ENCODE measurements at regions not wholly inside any gene's neighbourhood (a gene's known extent, or its start where the extent isn't known, plus 50 kb on each side); places are given as distances from the start of the nearest gene placed in this dataset.

GRCh38 chr11:97110376-97110775 is 720.6 kb downstream of the JRKL start:
- Histone ChIP-seq H3K4me3 (no peak overlapping the region), H3K4me1 (no peaks in the 10 kb centered on the region), H3K27ac (no peak overlapping the region), H3K36me3 (no peaks in the 10 kb centered on the region), H3K27me3 (no peaks in the 10 kb centered on the region), H3K9me3 (no peaks in the 10 kb centered on the region)
- DNase-seq, result no peak
- no peak for TF ChIP-seq CTCF (IDR thresholded peaks at IDR 0.05)
- no peak for TF ChIP-seq POLR2A (IDR thresholded peaks at IDR 0.05)
- TF ChIP-seq POLR2AphosphoS5 (IDR thresholded peaks at IDR 0.05), result no peak
- TF ChIP-seq EP300 (IDR thresholded peaks at IDR 0.05; ENCODE audit: low read depth), result no peak
- in situ Hi-C loops (cut with MboI; ENCODE audit: low pct_ligation_motif_present in 1 of 4, low pct_unique_long_range_greater_than_20kb in 1 of 4, low sequenced_read_pairs in 3 of 4) (no loop called here), intact Hi-C loops (cut with DNase I; ENCODE audit: low total_unique reads) (no loop called here)
- 70 to 75% methylated on average over 2 to 4 of the region's 4 CpGs for WGBS, 2 donors (ENCODE audit: low coverage in 1 of 2)

GRCh38 chr11:97111559-97111958 is 721.7 kb downstream of the JRKL start:
- Histone ChIP-seq H3K4me1 (no peaks in the 10 kb centered on the region), H3K27ac (no peak overlapping the region), H3K27me3 (no peaks in the 10 kb centered on the region), H3K9me3 (no peaks in the 10 kb centered on the region), H3K4me3 (no peak overlapping the region), H3K36me3 (no peaks in the 10 kb centered on the region)
- no peak for TF ChIP-seq EP300 (IDR thresholded peaks at IDR 0.05; ENCODE audit: low read depth)
- in situ Hi-C loops (cut with MboI; ENCODE audit: low pct_ligation_motif_present in 1 of 4, low pct_unique_long_range_greater_than_20kb in 1 of 4, low sequenced_read_pairs in 3 of 4) (no loop called here), intact Hi-C loops (cut with DNase I; ENCODE audit: low total_unique reads) (no loop called here)
- DNase-seq, result no peak
- WGBS, 2 donors (ENCODE audit: low coverage in 1 of 2), result 80 to 88% methylated on average over 8 to 11 of the region's 11 CpGs

- 30 to 59% methylated on average over 2 of the region's 2 CpGs for WGBS, 2 donors (ENCODE audit: low coverage in 1 of 2)
Observed at GRCh38 chr11:97118614-97119200, 728.9 kb downstream of the JRKL start.

GRCh38 chr11:97123237-97123636 is 733.4 kb downstream of the JRKL start:
- H3K4me3 ChIP-seq, result no peak overlapping the region
- DNase-seq, result no peak
- intact Hi-C loops (cut with DNase I; ENCODE audit: low total_unique reads), result no loop called here
- no peaks in the 10 kb centered on the region for H3K27me3 ChIP-seq
- H3K9me3 ChIP-seq, result peaks cover 0 to 8% of the 10 kb centered on the region in 2 donors
- WGBS, 2 donors (ENCODE audit: low coverage in 1 of 2), result 25 to 36% methylated on average over 2 of the region's 2 CpGs
- in situ Hi-C loops (cut with MboI; ENCODE audit: low pct_ligation_motif_present in 1 of 4, low pct_unique_long_range_greater_than_20kb in 1 of 4, low sequenced_read_pairs in 3 of 4), result no loop called here
- no peaks in the 10 kb centered on the region for H3K36me3 ChIP-seq
- H3K4me1 ChIP-seq, result no peaks in the 10 kb centered on the region
- no peak overlapping the region for H3K27ac ChIP-seq
- TF ChIP-seq POLR2AphosphoS5 (IDR thresholded peaks at IDR 0.05), result no peak
- no peak for TF ChIP-seq EP300 (IDR thresholded peaks at IDR 0.05; ENCODE audit: low read depth)
- no peak for TF ChIP-seq CTCF (IDR thresholded peaks at IDR 0.05)
- no peak for TF ChIP-seq POLR2A (IDR thresholded peaks at IDR 0.05)

More at GRCh38 chr11:97118614-97119200, 728.9 kb downstream of the JRKL start:
- Histone ChIP-seq H3K36me3 (no peaks in the 10 kb centered on the region), H3K9me3 (no peaks in the 10 kb centered on the region), H3K27ac (no peak overlapping the region), H3K4me1 (no peaks in the 10 kb centered on the region), H3K4me3 (no peak overlapping the region), H3K27me3 (no peaks in the 10 kb centered on the region)
- no peak for TF ChIP-seq POLR2A (IDR thresholded peaks at IDR 0.05)
- no peak for TF ChIP-seq EP300 (IDR thresholded peaks at IDR 0.05; ENCODE audit: low read depth)
- TF ChIP-seq CTCF (IDR thresholded peaks at IDR 0.05), result no peak
- no peak for TF ChIP-seq POLR2AphosphoS5 (IDR thresholded peaks at IDR 0.05)
- in situ Hi-C loops (cut with MboI; ENCODE audit: low pct_ligation_motif_present in 1 of 4, low pct_unique_long_range_greater_than_20kb in 1 of 4, low sequenced_read_pairs in 3 of 4), result no loop called here
- intact Hi-C loops (cut with DNase I; ENCODE audit: low total_unique reads), result no loop called here
- no peak for DNase-seq

- DNase-seq, result no peak
- H3K27me3 ChIP-seq, result no peaks in the 10 kb centered on the region
- no peak overlapping the region for H3K27ac ChIP-seq
- no peaks in the 10 kb centered on the region for H3K4me1 ChIP-seq
- TF ChIP-seq POLR2AphosphoS5 (IDR thresholded peaks at IDR 0.05) (no peak), EP300 (IDR thresholded peaks at IDR 0.05; ENCODE audit: low read depth) (no peak), CTCF (IDR thresholded peaks at IDR 0.05) (no peak), POLR2A (IDR thresholded peaks at IDR 0.05) (no peak)
- H3K4me3 ChIP-seq, result no peak overlapping the region
- no peaks in the 10 kb centered on the region for H3K36me3 ChIP-seq
- in situ Hi-C loops (cut with MboI; ENCODE audit: low pct_ligation_motif_present in 1 of 4, low pct_unique_long_range_greater_than_20kb in 1 of 4, low sequenced_read_pairs in 3 of 4), result loop anchor here in 2 of 4 donors (25.0 kb wide), 1 partner anchor 674 kb away; no protein-coding TSS in a partner anchor
- 76% methylated on average over 1 of the region's 1 CpG; no CpG with 5 or more reads in 1 of the 2 donors for WGBS, 2 donors (ENCODE audit: low coverage in 1 of 2)
- intact Hi-C loops (cut with DNase I; ENCODE audit: low total_unique reads), result no loop called here
- no peaks in the 10 kb centered on the region for H3K9me3 ChIP-seq
Observed at GRCh38 chr11:97136067-97136466, 746.3 kb downstream of the JRKL start.
